ENCODE measurements at regions not wholly inside any gene's neighbourhood (a gene's known extent, or its start where the extent isn't known, plus 50 kb on each side); places are given as distances from the start of the nearest gene placed in this dataset.
A peak's percentile ranks its signal among the peaks of the same experiment; 100 is the strongest.
"Not testable (repeated sequence)": the region's sequence is repeated elsewhere in the genome, so short reads cannot be mapped to it uniquely, and the experiment has no call there.

GRCh38 chr15:34528055-34528754 lies 55.2 kb downstream of the GOLGA8B start:
- not testable (repeated sequence) for DNase-seq (ENCODE audit: low read depth, low spot score); H3K4me3 ChIP-seq (ENCODE audit: low read length)

GRCh38 chr15:34527641-34528040 lies 55.8 kb downstream of the GOLGA8B start:
- DNase-seq (ENCODE audit: low read depth, low spot score); H3K4me3 ChIP-seq (ENCODE audit: low read length): not testable (repeated sequence)

- not testable (repeated sequence) for DNase-seq (ENCODE audit: low read depth, low spot score); H3K4me3 ChIP-seq (ENCODE audit: low read length)
Measured at GRCh38 chr15:34523849-34524248, 59.6 kb downstream of the GOLGA8B start.

- not testable (repeated sequence) for H3K4me3 ChIP-seq (ENCODE audit: low read length); DNase-seq (ENCODE audit: low read depth, low spot score)
Measured at GRCh38 chr15:34522601-34523000, 60.9 kb downstream of the GOLGA8B start.

- DNase-seq (ENCODE audit: low read depth, low spot score); H3K4me3 ChIP-seq (ENCODE audit: low read length): not testable (repeated sequence)
Measured at GRCh38 chr15:34521802-34522485, 61.5 kb downstream of the GOLGA8B start.

GRCh38 chr15:34520566-34520965 lies 62.9 kb downstream of the GOLGA8B start:
- no peak overlapping the region for H3K4me3 ChIP-seq (ENCODE audit: low read length)
- no peak for DNase-seq (ENCODE audit: low read depth, low spot score)

GRCh38 chr15:34520010-34520409 lies 63.4 kb downstream of the GOLGA8B start:
- H3K4me3 ChIP-seq (ENCODE audit: low read length); DNase-seq (ENCODE audit: low read depth, low spot score): not testable (repeated sequence)

- DNase-seq (ENCODE audit: low read depth, low spot score): no peak
- peak overlapping the region; percentile 47 for H3K4me3 ChIP-seq (ENCODE audit: low read length)
Measured at GRCh38 chr15:34514251-34514670, 69.2 kb downstream of the GOLGA8B start.

- no peak overlapping the region for H3K4me3 ChIP-seq (ENCODE audit: low read length)
- no peak for DNase-seq (ENCODE audit: low read depth, low spot score)
Measured at GRCh38 chr15:34512628-34513027, 70.8 kb downstream of the GOLGA8B start.

GRCh38 chr15:34501131-34501530 lies 63.5 kb upstream of the GOLGA8A start:
- DNase-seq (ENCODE audit: low read depth, low spot score): no peak
- H3K4me3 ChIP-seq (ENCODE audit: low read length): no peak overlapping the region

GRCh38 chr15:34496207-34496995 lies 58.8 kb upstream of the GOLGA8A start:
- DNase-seq (ENCODE audit: low read depth, low spot score): no peak
- H3K4me3 ChIP-seq (ENCODE audit: low read length): no peak overlapping the region

GRCh38 chr15:34495707-34496106 lies 58.1 kb upstream of the GOLGA8A start:
- H3K4me3 ChIP-seq (ENCODE audit: low read length); DNase-seq (ENCODE audit: low read depth, low spot score): not testable (repeated sequence)

GRCh38 chr15:34494084-34494399 lies 56.4 kb upstream of the GOLGA8A start:
- DNase-seq (ENCODE audit: low read depth, low spot score): no peak
- H3K4me3 ChIP-seq (ENCODE audit: low read length): no peak overlapping the region

GRCh38 chr15:34493001-34493400 lies 55.4 kb upstream of the GOLGA8A start:
- DNase-seq (ENCODE audit: low read depth, low spot score): no peak
- H3K4me3 ChIP-seq (ENCODE audit: low read length): no peak overlapping the region

GRCh38 chr15:34491488-34491887 lies 53.9 kb upstream of the GOLGA8A start:
- H3K4me3 ChIP-seq (ENCODE audit: low read length); DNase-seq (ENCODE audit: low read depth, low spot score): not testable (repeated sequence)

- no peak overlapping the region for H3K4me3 ChIP-seq (ENCODE audit: low read length)
- DNase-seq (ENCODE audit: low read depth, low spot score): no peak
Measured at GRCh38 chr15:34490417-34491193, 53.0 kb upstream of the GOLGA8A start.

GRCh38 chr15:34488973-34489959 lies 51.7 kb upstream of the GOLGA8A start:
- not testable (repeated sequence) for H3K4me3 ChIP-seq (ENCODE audit: low read length); DNase-seq (ENCODE audit: low read depth, low spot score)
